HUDEP-2 (cell line): ENCODE measurements at regions not wholly inside any gene's neighbourhood (a gene's known extent, or its start where the extent isn't known, plus 50 kb on each side); places are given as distances from the start of the nearest gene placed in this dataset.

ENCODE experiments used
- DNase-seq, 76 experiments: peaks; one replicate each; lab custom pipeline; 2025; ENCODE audit not compliant: unreplicated experiment in 76 of 76; lab: John Stamatoyannopoulos, UW

GRCh38 chr10:133035952-133036351 is 51.8 kb upstream of the ADGRA1 start:
- DNase-seq: no peak

GRCh38 chr10:133034762-133035161 is 53.0 kb upstream of the ADGRA1 start:
- no peak for DNase-seq

GRCh38 chr10:133034092-133034491 is 53.6 kb upstream of the ADGRA1 start:
- no peak for DNase-seq

- no peak for DNase-seq
These were observed 54.0 kb upstream of the ADGRA1 start for GRCh38 chr10:133033742-133034048.

- DNase-seq: no peak
These were observed 54.6 kb upstream of the ADGRA1 start for GRCh38 chr10:133032976-133033741.

- DNase-seq: no peak
These were observed 55.5 kb upstream of the ADGRA1 start for GRCh38 chr10:133032231-133032630.

GRCh38 chr10:133031541-133032125 is 56.1 kb upstream of the ADGRA1 start:
- DNase-seq: no peak

- no peak for DNase-seq
These were observed 56.9 kb upstream of the ADGRA1 start for GRCh38 chr10:133030781-133031180.

- DNase-seq: no peak
These were observed 57.6 kb upstream of the ADGRA1 start for GRCh38 chr10:133030126-133030525.

- DNase-seq: no peak
These were observed 58.8 kb upstream of the ADGRA1 start for GRCh38 chr10:133028956-133029355.

GRCh38 chr10:133028158-133028557 is 59.6 kb upstream of the ADGRA1 start:
- DNase-seq: no peak

GRCh38 chr10:133027482-133027881 is 60.2 kb upstream of the ADGRA1 start:
- no peak for DNase-seq

GRCh38 chr10:133026726-133027395 is 60.9 kb upstream of the ADGRA1 start:
- DNase-seq: no peak

- no peak for DNase-seq
These were observed 61.6 kb upstream of the ADGRA1 start for GRCh38 chr10:133026171-133026570.

GRCh38 chr10:133025558-133026090 is 62.1 kb upstream of the ADGRA1 start:
- DNase-seq: no peak

GRCh38 chr10:133024704-133025557 is 62.8 kb upstream of the ADGRA1 start:
- DNase-seq: no peak

- no peak for DNase-seq
These were observed 64.4 kb upstream of the ADGRA1 start for GRCh38 chr10:133023216-133023843.

GRCh38 chr10:133022776-133023100 is 65.0 kb upstream of the ADGRA1 start:
- no peak for DNase-seq

- DNase-seq: no peak
These were observed 65.6 kb upstream of the ADGRA1 start for GRCh38 chr10:133021963-133022775.
